HG02981 (cell line): ENCODE measurements at regions not wholly inside any gene's neighbourhood (a gene's known extent, or its start where the extent isn't known, plus 50 kb on each side); places are given as distances from the start of the nearest gene placed in this dataset.

Source experiments
- ATAC-seq: cut with Tn5 transposase; IDR thresholded peaks from one replicate; pipeline ENCODE4 v1.9.1; 2021; ENCODE audit warnings: mild to moderate bottlenecking, moderate library complexity; ENCODE audit not compliant: unreplicated experiment

DNA sequence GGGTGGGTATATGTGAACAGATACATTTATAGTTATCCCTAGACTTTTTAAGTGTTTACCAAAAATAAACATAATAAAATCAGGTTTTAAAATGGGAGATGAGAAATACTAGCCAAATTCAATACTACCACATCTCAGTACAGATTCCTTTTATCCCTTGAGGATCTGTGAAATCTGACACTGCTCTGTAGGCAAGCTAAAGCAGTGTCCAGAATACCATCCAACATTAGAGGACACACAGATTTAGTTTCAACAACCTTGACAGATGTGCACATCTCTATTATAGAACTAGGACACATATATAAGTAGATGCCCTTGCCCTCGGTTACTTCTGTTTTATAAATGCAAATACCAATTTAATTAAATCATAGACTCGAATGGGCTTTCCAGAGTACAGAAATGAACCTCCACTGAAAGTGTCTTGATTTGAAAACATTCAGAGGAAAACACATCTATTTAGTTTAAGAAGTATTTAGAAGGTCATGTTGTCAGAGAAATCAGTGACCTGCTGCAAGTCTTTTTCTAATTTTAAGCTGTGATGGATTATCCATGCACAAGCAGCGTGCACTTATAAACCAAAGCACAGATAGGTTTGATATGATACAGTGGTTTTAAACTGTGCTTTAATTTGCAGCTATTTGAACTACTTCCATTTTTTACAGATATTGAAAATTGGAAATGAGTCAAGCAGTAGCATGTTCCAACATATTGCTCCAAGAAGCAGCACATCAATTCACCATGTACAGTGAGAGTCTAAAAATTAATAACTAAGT lies 156.3 kb upstream of the EPHA7 start:
- no peak for ATAC-seq

DNA sequence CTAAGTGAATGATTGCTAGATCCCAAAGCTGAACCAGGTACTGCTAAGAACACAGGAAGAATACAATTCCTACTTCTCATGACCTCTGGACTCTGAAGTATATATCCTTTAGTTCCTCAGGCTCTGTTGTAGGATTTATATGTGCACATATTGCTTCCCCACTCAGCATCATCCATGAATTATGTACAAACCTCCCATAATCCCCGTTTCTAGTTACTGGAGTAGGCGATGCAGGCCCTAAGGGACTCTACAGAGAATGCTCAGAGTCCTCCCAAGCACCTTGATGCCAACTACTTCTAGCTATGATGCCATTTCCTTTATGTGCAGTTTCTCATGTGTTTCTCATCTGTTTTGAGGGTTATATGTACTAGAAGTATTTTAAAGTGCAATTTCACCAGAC lies 154.9 kb upstream of the EPHA7 start:
- ATAC-seq, result no peak

GRCh38 chr6:93571346-93571745 lies 152.0 kb upstream of the EPHA7 start:
- ATAC-seq, result no peak

DNA sequence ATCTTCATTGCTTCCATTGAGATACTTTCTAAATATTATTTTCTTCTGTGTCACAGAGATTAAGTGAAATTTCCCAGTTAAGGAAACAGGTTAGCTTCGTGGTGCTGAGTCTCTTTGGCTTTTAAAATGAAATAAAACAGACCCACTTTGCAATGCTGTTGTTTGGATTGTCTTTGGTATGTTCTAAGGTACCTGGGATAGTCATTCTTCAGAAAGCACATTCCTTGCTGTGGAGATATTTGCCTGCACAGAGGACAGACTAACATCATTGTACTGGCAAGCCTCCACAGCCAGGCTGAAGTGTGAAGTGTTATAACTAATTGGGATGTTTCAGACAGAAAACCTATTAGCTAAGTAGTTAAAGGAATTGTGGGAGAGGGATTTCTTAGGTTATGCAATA lies 148.8 kb upstream of the EPHA7 start:
- no peak for ATAC-seq

DNA sequence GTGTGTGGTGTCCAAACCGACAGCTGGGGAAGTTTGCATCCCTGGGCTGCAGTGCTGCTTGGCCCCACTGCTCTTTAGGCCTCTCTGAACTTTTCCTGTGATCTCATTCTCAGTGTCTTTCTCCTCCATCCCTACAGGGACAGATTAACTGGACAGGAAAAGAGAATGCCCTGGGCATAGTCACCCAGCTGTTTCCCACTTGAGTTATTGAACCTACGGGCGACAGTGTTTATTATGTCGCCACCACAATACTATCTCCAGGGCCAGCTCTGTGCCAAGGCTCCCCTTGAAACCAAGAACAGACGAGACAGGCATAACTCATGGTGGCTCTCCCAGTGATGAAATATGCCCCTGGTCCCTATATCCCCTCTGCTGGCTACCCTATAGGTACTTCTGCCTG lies 147.8 kb upstream of the EPHA7 start:
- ATAC-seq, result no peak

GRCh38 chr6:93566285-93566684 lies 146.9 kb upstream of the EPHA7 start:
- ATAC-seq, result no peak

DNA sequence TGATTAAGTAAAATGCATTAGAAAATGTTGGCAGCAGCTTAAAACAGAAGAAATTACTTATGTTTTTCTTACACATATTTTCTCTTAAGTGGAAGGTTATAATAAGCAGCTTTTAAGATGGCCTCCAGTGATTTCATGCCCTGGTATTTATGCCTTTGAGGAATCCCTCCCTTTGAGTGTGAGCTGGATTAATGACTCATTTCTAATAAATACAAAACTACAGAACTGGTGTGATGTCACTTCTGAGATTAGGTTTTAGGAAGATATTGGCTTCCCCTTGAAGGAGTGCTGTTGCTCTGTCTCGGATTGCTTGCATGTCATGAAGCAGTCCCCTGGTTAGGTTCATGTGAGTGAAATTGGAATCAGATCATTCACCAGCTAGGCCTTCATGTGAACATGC lies 143.2 kb upstream of the EPHA7 start:
- ATAC-seq, result no peak

- no peak for ATAC-seq
These were observed 135.9 kb upstream of the EPHA7 start for GRCh38 chr6:93555292-93555691.

GRCh38 chr6:93554018-93554417 lies 134.7 kb upstream of the EPHA7 start:
- no peak for ATAC-seq

DNA sequence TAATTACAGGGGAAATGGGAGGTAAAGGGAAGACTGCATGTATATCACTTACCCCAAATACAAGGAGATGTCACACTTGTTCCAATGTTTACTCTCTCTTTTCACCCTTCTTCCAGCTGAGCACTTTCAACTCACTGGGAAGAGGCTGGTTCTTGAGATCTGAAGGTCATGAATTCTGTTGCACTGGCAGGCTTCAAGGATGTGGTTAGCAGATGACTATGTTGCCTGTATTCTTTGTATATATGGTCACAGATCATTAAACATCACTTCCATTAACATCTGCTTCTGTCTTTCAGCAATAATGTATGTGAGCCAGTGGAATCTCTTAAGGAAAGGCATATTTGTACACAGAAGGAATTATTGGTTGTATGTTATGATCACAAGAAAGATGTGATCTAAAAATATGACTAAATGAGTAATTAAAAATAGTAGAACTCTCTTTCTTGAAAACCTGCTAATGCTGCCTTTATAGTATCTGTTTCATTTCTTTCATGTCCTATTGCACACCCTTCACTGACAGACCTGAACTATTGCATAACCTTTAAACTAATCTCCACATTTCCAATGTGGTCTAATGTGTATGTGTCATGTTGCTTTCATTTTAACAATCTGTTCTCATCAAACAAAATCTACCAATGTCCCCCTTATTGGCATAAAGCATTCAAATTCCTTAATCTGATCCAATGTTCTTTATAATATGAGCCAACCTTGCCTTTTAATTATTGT lies 131.4 kb upstream of the EPHA7 start:
- ATAC-seq, result no peak

GRCh38 chr6:93549868-93550267 lies 130.5 kb upstream of the EPHA7 start:
- ATAC-seq, result no peak

DNA sequence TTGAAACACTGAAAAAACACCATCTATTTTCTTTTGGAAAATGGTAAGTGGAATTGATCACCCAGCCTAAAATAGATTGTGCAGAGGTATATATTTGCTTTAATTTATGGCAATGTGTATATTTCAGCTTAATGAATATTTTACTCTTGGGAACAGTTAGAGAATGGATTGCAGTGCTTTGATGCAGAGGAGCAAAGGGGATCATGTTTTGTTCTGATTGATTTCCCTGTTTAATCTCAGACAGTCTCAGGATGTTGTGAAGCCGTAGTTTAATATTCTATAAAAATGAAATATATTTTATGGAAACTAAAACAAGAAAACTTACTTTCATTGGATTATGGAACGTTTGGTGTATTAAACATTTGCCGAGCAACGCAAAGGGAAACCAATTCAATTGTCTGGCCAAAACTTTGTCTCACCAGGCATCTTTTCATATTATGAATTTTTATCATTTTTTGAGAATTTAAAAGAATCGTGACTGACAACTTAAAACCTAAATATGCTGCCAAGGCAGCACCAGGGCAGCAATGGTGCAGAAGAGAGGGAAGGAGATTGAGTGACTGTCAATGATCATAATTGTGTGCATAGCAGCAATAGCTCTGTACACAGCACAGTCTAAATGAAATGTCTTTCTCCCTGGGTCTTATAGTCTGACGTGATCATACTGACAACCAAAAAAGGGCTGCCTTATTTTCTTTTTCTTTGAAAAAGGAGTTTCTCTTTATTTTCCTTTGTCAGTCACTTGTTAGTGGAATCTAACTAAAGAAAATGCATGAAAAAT lies 105.5 kb upstream of the EPHA7 start:
- ATAC-seq, result no peak

DNA sequence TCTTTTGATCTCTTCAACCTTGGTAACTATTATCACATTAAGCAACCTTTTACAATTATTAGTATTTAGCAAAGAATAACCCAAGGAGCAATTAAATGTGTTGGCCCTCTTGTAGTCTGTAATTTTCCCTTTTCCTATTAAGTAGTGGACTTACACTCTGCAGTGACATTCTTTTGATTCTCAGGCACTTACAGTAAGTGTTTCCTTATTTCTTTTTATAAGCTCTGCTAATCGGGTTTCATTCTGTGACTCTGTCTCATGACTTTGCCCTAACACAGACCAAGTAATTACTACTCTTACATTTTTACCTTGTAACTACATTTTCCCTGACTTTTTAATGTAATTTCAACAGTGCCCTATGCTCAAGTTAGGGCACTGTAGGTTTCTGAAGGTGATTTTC lies 104.0 kb upstream of the EPHA7 start:
- ATAC-seq, result no peak

- no peak for ATAC-seq
These were observed 97.1 kb upstream of the EPHA7 start for GRCh38 chr6:93516441-93516840.

- ATAC-seq, result no peak
These were observed 96.4 kb upstream of the EPHA7 start for GRCh38 chr6:93515736-93516135.

DNA sequence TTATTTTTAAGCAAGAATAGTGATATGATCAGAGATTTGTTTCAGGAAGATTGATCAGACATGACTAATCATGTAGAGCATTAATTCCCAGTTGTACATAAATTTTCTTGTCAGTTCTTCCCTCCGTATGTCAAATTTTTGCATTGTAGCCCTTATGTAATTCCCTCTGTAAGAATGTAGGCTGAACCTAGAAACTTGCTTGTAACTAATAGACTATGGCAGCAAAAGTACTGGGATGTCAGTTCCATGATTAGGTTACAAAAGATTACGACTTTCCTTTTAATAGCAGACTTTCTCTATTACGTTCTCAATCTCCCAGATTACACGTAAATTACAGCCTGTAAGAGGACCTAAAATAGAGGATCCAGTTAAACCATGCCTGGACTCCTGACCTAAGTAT lies 79.4 kb upstream of the EPHA7 start:
- no peak for ATAC-seq

GRCh38 chr6:93496548-93496947 lies 77.2 kb upstream of the EPHA7 start:
- ATAC-seq, result no peak

DNA sequence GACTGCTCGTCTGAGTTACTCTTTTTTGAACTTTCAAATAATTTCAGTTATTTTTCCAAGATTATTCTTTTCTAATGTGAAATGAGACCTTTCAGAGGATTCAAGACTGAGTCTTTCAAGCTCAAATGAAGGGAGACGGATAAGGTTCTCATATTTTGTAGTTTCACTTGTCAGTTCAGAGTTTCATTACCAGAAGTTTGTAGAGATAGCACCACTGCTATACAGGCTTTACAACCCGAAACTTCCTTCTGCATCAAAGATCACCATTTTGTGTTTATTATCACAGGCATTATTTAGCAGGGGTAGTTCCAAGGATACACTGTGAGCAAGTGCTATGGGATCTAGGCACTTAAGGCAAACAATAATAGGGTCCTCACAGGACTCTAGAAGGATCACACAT lies 74.7 kb upstream of the EPHA7 start:
- no peak for ATAC-seq

DNA sequence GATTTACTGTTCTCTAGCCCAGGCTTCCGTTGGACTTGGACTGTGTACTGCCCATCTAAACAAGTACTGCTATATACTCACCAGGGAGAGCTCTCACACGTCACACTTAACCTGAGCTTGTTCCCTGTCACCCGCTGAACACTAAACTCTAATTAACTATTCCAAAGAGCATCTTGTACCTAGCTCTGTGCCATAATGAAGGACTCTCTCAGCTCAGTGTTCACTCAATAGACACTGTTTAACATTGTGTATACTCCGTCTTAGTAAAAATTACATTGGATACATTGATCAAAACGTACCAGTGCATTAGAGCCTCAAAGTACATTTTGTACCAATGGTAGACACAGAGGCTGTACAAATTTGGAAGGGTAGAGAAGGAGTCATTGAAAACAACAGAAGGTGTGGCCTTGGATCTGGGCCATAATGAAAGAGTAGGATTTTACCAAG lies 55.4 kb upstream of the EPHA7 start:
- ATAC-seq, result no peak

GRCh38 chr6:93471281-93471680 lies 51.9 kb upstream of the EPHA7 start:
- ATAC-seq, result no peak
